ENCODE measurements at regions not wholly inside any gene's neighbourhood (a gene's known extent, or its start where the extent isn't known, plus 50 kb on each side); places are given as distances from the start of the nearest gene placed in this dataset.

- TF ChIP-seq POLR2AphosphoS5 (IDR thresholded peaks at IDR 0.05) (no peak), POLR2A (IDR thresholded peaks at IDR 0.05) (no peak), EP300 (IDR thresholded peaks at IDR 0.05; ENCODE audit: low read depth) (no peak)
- TF ChIP-seq, protein P1, sequence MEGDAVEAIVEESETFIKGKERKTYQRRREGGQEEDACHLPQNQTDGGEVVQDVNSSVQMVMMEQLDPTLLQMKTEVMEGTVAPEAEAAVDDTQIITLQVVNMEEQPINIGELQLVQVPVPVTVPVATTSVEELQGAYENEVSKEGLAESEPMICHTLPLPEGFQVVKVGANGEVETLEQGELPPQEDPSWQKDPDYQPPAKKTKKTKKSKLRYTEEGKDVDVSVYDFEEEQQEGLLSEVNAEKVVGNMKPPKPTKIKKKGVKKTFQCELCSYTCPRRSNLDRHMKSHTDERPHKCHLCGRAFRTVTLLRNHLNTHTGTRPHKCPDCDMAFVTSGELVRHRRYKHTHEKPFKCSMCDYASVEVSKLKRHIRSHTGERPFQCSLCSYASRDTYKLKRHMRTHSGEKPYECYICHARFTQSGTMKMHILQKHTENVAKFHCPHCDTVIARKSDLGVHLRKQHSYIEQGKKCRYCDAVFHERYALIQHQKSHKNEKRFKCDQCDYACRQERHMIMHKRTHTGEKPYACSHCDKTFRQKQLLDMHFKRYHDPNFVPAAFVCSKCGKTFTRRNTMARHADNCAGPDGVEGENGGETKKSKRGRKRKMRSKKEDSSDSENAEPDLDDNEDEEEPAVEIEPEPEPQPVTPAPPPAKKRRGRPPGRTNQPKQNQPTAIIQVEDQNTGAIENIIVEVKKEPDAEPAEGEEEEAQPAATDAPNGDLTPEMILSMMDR (IDR thresholded peaks at IDR 0.05): no peak
Observed at GRCh38 chr12:22935090-22935489, 310.1 kb downstream of the ETNK1 start.
